WTC11 (cell line): ENCODE measurements at regions not wholly inside any gene's neighbourhood (a gene's known extent, or its start where the extent isn't known, plus 50 kb on each side); places are given as distances from the start of the nearest gene placed in this dataset.

ENCODE experiments used
- CTCF ChIP-seq: fragments of 200-600 bp; IDR thresholded peaks from 2 replicates; pipeline ENCODE4 v1.8.0; 2022; ENCODE audit warnings: antibody characterized with exemption
- MAX ChIP-seq: sonication (generic); formaldehyde crosslinking; IDR thresholded peaks from 2 replicates; pipeline ENCODE4 v1.8.0; 2022; ENCODE audit warnings: mild to moderate bottlenecking, missing genetic modification reagents
- SMAD3 ChIP-seq: sonication (generic); formaldehyde crosslinking; IDR thresholded peaks from 2 replicates; pipeline ENCODE4 v1.8.0; 2022; ENCODE audit warnings: missing genetic modification reagents, mild to moderate bottlenecking, borderline replicate concordance
- TF ChIP-seq, protein P1 (sequence below): sonication (generic); formaldehyde crosslinking; IDR thresholded peaks from 2 replicates; pipeline ENCODE4 v1.8.0; 2022; ENCODE audit warnings: mild to moderate bottlenecking, missing genetic modification reagents

DNA sequence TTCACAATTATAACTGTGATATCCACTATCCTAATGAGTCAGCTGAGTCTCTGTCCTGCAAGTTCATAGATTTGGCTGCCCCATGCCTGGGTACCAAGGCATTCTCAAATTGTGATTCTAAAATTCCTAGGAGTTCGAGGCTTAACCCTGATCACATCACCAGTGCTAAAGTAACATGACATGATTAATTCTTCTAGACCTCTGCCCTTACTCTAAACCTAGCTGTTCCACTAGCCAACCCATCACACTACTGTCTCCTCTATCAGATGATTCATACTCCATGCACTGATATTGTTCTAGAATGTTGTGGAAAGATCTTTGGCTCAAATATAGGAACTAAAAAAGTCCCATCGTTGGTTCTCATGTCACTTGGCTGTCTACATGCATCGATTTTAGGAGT lies 487.6 kb downstream of the PIK3C3 start:
- TF ChIP-seq, protein P1, sequence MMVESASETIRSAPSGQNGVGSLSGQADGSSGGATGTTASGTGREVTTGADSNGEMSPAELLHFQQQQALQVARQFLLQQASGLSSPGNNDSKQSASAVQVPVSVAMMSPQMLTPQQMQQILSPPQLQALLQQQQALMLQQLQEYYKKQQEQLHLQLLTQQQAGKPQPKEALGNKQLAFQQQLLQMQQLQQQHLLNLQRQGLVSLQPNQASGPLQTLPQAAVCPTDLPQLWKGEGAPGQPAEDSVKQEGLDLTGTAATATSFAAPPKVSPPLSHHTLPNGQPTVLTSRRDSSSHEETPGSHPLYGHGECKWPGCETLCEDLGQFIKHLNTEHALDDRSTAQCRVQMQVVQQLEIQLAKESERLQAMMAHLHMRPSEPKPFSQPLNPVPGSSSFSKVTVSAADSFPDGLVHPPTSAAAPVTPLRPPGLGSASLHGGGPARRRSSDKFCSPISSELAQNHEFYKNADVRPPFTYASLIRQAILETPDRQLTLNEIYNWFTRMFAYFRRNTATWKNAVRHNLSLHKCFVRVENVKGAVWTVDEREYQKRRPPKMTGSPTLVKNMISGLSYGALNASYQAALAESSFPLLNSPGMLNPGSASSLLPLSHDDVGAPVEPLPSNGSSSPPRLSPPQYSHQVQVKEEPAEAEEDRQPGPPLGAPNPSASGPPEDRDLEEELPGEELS (CRISPR knock-in tag) = no peak
- TF ChIP-seq CTCF = no peak
- no peak for TF ChIP-seq MAX (CRISPR knock-in tag)
- TF ChIP-seq SMAD3 = no peak
